ENCODE measurements at regions not wholly inside any gene's neighbourhood (a gene's known extent, or its start where the extent isn't known, plus 50 kb on each side); places are given as distances from the start of the nearest gene placed in this dataset.

GRCh38 chr15:95829062-95829461, 501.4 kb upstream of the NR2F2 start:
- Histone ChIP-seq H3K9me3 (no peaks in the 10 kb centered on the region), H3K36me3 (no peaks in the 10 kb centered on the region), H3K4me3 (no peak overlapping the region), H3K4me1 (replicated peaks) (no peaks in the 10 kb centered on the region), H3K27ac (no peak overlapping the region), H3K27me3 (replicated peaks; ENCODE audit: insufficient read depth) (no peaks in the 10 kb centered on the region)
- WGBS, result 87% methylated on average over 5 of the region's 5 CpGs
- no peak for DNase-seq (ENCODE audit: low spot score)
- intact Hi-C loops (cut with DNase I), result no loop called here
- TF ChIP-seq POLR2A (IDR thresholded peaks at IDR 0.05) (no peak), CTCF (IDR thresholded peaks at IDR 0.05) (no peak), POLR2AphosphoS5 (IDR thresholded peaks at IDR 0.05) (no peak)

- TF ChIP-seq POLR2AphosphoS5 (IDR thresholded peaks at IDR 0.05), result no peak
- TF ChIP-seq POLR2A (IDR thresholded peaks at IDR 0.05), result no peak
- TF ChIP-seq CTCF (IDR thresholded peaks at IDR 0.05), result no peak
- no peaks in the 10 kb centered on the region for H3K27me3 ChIP-seq (replicated peaks; ENCODE audit: insufficient read depth)
- 86% methylated on average over 4 of the region's 4 CpGs for WGBS
- intact Hi-C loops (cut with DNase I), result no loop called here
- H3K4me3 ChIP-seq, result no peak overlapping the region
- H3K36me3 ChIP-seq, result no peaks in the 10 kb centered on the region
- no peaks in the 10 kb centered on the region for H3K4me1 ChIP-seq (replicated peaks)
- no peak overlapping the region for H3K27ac ChIP-seq
- no peak for DNase-seq (ENCODE audit: low spot score)
- no peaks in the 10 kb centered on the region for H3K9me3 ChIP-seq
Measured at GRCh38 chr15:95830281-95830680, 500.2 kb upstream of the NR2F2 start.

- Histone ChIP-seq H3K36me3 (no peaks in the 10 kb centered on the region), H3K9me3 (no peaks in the 10 kb centered on the region), H3K27me3 (replicated peaks; ENCODE audit: insufficient read depth) (no peaks in the 10 kb centered on the region), H3K4me3 (no peak overlapping the region), H3K27ac (no peak overlapping the region), H3K4me1 (replicated peaks) (no peaks in the 10 kb centered on the region)
- intact Hi-C loops (cut with DNase I), result no loop called here
- 42% methylated on average over 3 of the region's 3 CpGs for WGBS
- TF ChIP-seq CTCF (IDR thresholded peaks at IDR 0.05) (no peak), POLR2AphosphoS5 (IDR thresholded peaks at IDR 0.05) (no peak), POLR2A (IDR thresholded peaks at IDR 0.05) (no peak)
- DNase-seq (ENCODE audit: low spot score), result no peak
Measured at GRCh38 chr15:95832668-95833067, 497.8 kb upstream of the NR2F2 start.

- no peak overlapping the region for H3K4me3 ChIP-seq
- intact Hi-C loops (cut with DNase I), result no loop called here
- DNase-seq (ENCODE audit: low spot score), result no peak
- H3K4me1 ChIP-seq (replicated peaks), result no peaks in the 10 kb centered on the region
- H3K9me3 ChIP-seq, result no peaks in the 10 kb centered on the region
- TF ChIP-seq CTCF (IDR thresholded peaks at IDR 0.05) (no peak), POLR2AphosphoS5 (IDR thresholded peaks at IDR 0.05) (no peak), POLR2A (IDR thresholded peaks at IDR 0.05) (no peak)
- H3K27ac ChIP-seq, result no peak overlapping the region
- 95% methylated on average over 5 of the region's 5 CpGs for WGBS
- H3K27me3 ChIP-seq (replicated peaks; ENCODE audit: insufficient read depth), result no peaks in the 10 kb centered on the region
- H3K36me3 ChIP-seq, result no peaks in the 10 kb centered on the region
Measured at GRCh38 chr15:95834028-95834804, 496.3 kb upstream of the NR2F2 start.

GRCh38 chr15:95836536-95836935, 494.0 kb upstream of the NR2F2 start:
- intact Hi-C loops (cut with DNase I), result no loop called here
- DNase-seq (ENCODE audit: low spot score), result no peak
- 89% methylated on average over 1 of the region's 1 CpG for WGBS
- Histone ChIP-seq H3K9me3 (no peaks in the 10 kb centered on the region), H3K27ac (no peak overlapping the region), H3K27me3 (replicated peaks; ENCODE audit: insufficient read depth) (no peaks in the 10 kb centered on the region), H3K36me3 (no peaks in the 10 kb centered on the region), H3K4me3 (no peak overlapping the region), H3K4me1 (replicated peaks) (no peaks in the 10 kb centered on the region)
- TF ChIP-seq POLR2AphosphoS5 (IDR thresholded peaks at IDR 0.05), result no peak
- no peak for TF ChIP-seq POLR2A (IDR thresholded peaks at IDR 0.05)
- no peak for TF ChIP-seq CTCF (IDR thresholded peaks at IDR 0.05)
